IPS-15b (cell line): ENCODE measurements at regions not wholly inside any gene's neighbourhood (a gene's known extent, or its start where the extent isn't known, plus 50 kb on each side); places are given as distances from the start of the nearest gene placed in this dataset.
"Not testable (repeated sequence)": the region's sequence is repeated elsewhere in the genome, so short reads cannot be mapped to it uniquely, and the experiment has no call there.

Source experiments
- H3K27me3 ChIP-seq: one replicate; pipeline ENCODE4 v1.6.1; 2013; ENCODE audit warnings: low read length; ENCODE audit not compliant: control insufficient read depth, insufficient read depth
- H3K36me3 ChIP-seq: one replicate; pipeline ENCODE4 v1.6.1; 2013; ENCODE audit warnings: low read length; ENCODE audit not compliant: control insufficient read depth, insufficient read depth
- H3K4me1 ChIP-seq: one replicate; pipeline ENCODE4 v1.6.1; 2013; ENCODE audit warnings: mild to moderate bottlenecking, low read length; ENCODE audit not compliant: control insufficient read depth, insufficient read depth
- H3K4me3 ChIP-seq: one replicate; pipeline ENCODE4 v1.5.1; 2013; ENCODE audit warnings: low read depth, low read length
- H3K9ac ChIP-seq: one replicate; pipeline ENCODE4 v1.6.1; 2013; ENCODE audit warnings: low read depth, mild to moderate bottlenecking, low read length
- H3K9me3 ChIP-seq: one replicate; pipeline ENCODE4 v1.6.1; 2013; ENCODE audit warnings: mild to moderate bottlenecking, low read length; ENCODE audit not compliant: control insufficient read depth, insufficient read depth

- Histone ChIP-seq H3K27me3 (peaks cover 8% of the 10 kb centered on the region), H3K4me3 (no peak overlapping the region), H3K4me1 (no peaks in the 10 kb centered on the region), H3K9me3 (no peaks in the 10 kb centered on the region), H3K36me3 (no peaks in the 10 kb centered on the region), H3K9ac (no peak overlapping the region)
Observed at GRCh38 chr3:69688400-69688799, 50.9 kb upstream of the MITF start.

GRCh38 chr3:69687641-69688040 lies 51.6 kb upstream of the MITF start:
- Histone ChIP-seq H3K27me3 (peaks cover 9% of the 10 kb centered on the region), H3K9ac (no peak overlapping the region), H3K36me3 (no peaks in the 10 kb centered on the region), H3K4me3 (no peak overlapping the region), H3K4me1 (peaks cover 4% of the 10 kb centered on the region), H3K9me3 (no peaks in the 10 kb centered on the region)

GRCh38 chr3:69686056-69686455 lies 53.2 kb upstream of the MITF start:
- Histone ChIP-seq H3K27me3 (peaks cover 24% of the 10 kb centered on the region), H3K4me1 (peaks cover 5% of the 10 kb centered on the region), H3K9ac (no peak overlapping the region), H3K4me3 (no peak overlapping the region), H3K36me3 (no peaks in the 10 kb centered on the region), H3K9me3 (no peaks in the 10 kb centered on the region)

- Histone ChIP-seq H3K9ac (no peak overlapping the region), H3K36me3 (no peaks in the 10 kb centered on the region), H3K4me3 (no peak overlapping the region), H3K27me3 (peaks cover 30% of the 10 kb centered on the region), H3K9me3 (no peaks in the 10 kb centered on the region), H3K4me1 (peaks cover 5% of the 10 kb centered on the region)
Observed at GRCh38 chr3:69684309-69684961, 54.8 kb upstream of the MITF start.

GRCh38 chr3:69683082-69683806 lies 56.0 kb upstream of the MITF start:
- H3K9ac ChIP-seq, result no peak overlapping the region
- H3K27me3 ChIP-seq, result peaks cover 30% of the 10 kb centered on the region
- no peak overlapping the region for H3K4me3 ChIP-seq
- H3K9me3 ChIP-seq, result no peaks in the 10 kb centered on the region
- H3K4me1 ChIP-seq, result peaks cover 5% of the 10 kb centered on the region
- no peaks in the 10 kb centered on the region for H3K36me3 ChIP-seq

GRCh38 chr3:69677456-69677855 lies 61.8 kb upstream of the MITF start:
- H3K27me3 ChIP-seq, result peaks cover 21% of the 10 kb centered on the region
- not testable (repeated sequence) for H3K36me3 ChIP-seq, H3K4me1 ChIP-seq, H3K4me3 ChIP-seq, H3K9ac ChIP-seq, H3K9me3 ChIP-seq

GRCh38 chr3:69675786-69676530 lies 63.3 kb upstream of the MITF start:
- no peaks in the 10 kb centered on the region for H3K36me3 ChIP-seq
- H3K4me1 ChIP-seq, result no peaks in the 10 kb centered on the region

GRCh38 chr3:69674752-69675151 lies 64.5 kb upstream of the MITF start:
- H3K27me3 ChIP-seq, result peaks cover 2% of the 10 kb centered on the region
- no peak overlapping the region for H3K4me3 ChIP-seq
- H3K4me1 ChIP-seq, result no peaks in the 10 kb centered on the region
- H3K9ac ChIP-seq, result no peak overlapping the region
- no peaks in the 10 kb centered on the region for H3K9me3 ChIP-seq
- no peaks in the 10 kb centered on the region for H3K36me3 ChIP-seq

More at GRCh38 chr3:69675786-69676530, 63.3 kb upstream of the MITF start:
- H3K4me3 ChIP-seq, result no peak overlapping the region
- H3K9me3 ChIP-seq, result no peaks in the 10 kb centered on the region
- no peak overlapping the region for H3K9ac ChIP-seq
- peaks cover 7% of the 10 kb centered on the region for H3K27me3 ChIP-seq

- Histone ChIP-seq H3K36me3 (no peaks in the 10 kb centered on the region), H3K4me1 (no peaks in the 10 kb centered on the region), H3K27me3 (peaks cover 2% of the 10 kb centered on the region), H3K9me3 (no peaks in the 10 kb centered on the region), H3K4me3 (no peak overlapping the region), H3K9ac (no peak overlapping the region)
Observed at GRCh38 chr3:69671082-69671952, 67.9 kb upstream of the MITF start.

GRCh38 chr3:69669070-69669469 lies 70.2 kb upstream of the MITF start:
- H3K27me3 ChIP-seq, result peaks cover 2% of the 10 kb centered on the region
- H3K36me3 ChIP-seq, result no peaks in the 10 kb centered on the region
- H3K4me1 ChIP-seq, result no peaks in the 10 kb centered on the region
- H3K9me3 ChIP-seq, result no peaks in the 10 kb centered on the region
- no peak overlapping the region for H3K9ac ChIP-seq
- no peak overlapping the region for H3K4me3 ChIP-seq

- no peaks in the 10 kb centered on the region for H3K4me1 ChIP-seq
- no peak overlapping the region for H3K9ac ChIP-seq
- no peaks in the 10 kb centered on the region for H3K27me3 ChIP-seq
- no peaks in the 10 kb centered on the region for H3K9me3 ChIP-seq
- H3K4me3 ChIP-seq, result no peak overlapping the region
- H3K36me3 ChIP-seq, result no peaks in the 10 kb centered on the region
Observed at GRCh38 chr3:69665026-69665737, 74.1 kb upstream of the MITF start.
